ENCODE measurements at regions not wholly inside any gene's neighbourhood (a gene's known extent, or its start where the extent isn't known, plus 50 kb on each side); places are given as distances from the start of the nearest gene placed in this dataset.

DNA sequence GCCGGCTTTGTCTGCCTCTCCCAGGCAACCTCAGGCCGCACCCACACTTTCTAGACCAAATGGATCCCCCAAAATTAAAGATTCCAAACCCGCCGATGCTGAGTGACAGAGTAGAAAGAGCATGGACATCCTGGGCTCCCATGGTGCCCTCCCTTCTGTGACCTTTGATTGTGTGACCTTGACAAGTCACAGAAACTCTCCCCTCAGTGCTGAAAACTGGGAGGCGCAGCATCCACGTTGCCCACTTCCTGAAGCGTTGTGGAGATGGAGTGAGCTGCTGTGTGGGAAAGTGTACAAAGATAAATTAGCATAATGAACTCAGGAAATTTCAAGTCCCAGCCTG, 74.4 kb upstream of the MFGE8 start:
- intact Hi-C loops (cut with DNase I; ENCODE audit: low total_unique reads) = no loop called here
- TF ChIP-seq POLR2A (IDR thresholded peaks at IDR 0.05) (no peak), EP300 (IDR thresholded peaks at IDR 0.05) (no peak), POLR2AphosphoS5 (IDR thresholded peaks at IDR 0.05) (no peak)
- TF ChIP-seq, protein P1, sequence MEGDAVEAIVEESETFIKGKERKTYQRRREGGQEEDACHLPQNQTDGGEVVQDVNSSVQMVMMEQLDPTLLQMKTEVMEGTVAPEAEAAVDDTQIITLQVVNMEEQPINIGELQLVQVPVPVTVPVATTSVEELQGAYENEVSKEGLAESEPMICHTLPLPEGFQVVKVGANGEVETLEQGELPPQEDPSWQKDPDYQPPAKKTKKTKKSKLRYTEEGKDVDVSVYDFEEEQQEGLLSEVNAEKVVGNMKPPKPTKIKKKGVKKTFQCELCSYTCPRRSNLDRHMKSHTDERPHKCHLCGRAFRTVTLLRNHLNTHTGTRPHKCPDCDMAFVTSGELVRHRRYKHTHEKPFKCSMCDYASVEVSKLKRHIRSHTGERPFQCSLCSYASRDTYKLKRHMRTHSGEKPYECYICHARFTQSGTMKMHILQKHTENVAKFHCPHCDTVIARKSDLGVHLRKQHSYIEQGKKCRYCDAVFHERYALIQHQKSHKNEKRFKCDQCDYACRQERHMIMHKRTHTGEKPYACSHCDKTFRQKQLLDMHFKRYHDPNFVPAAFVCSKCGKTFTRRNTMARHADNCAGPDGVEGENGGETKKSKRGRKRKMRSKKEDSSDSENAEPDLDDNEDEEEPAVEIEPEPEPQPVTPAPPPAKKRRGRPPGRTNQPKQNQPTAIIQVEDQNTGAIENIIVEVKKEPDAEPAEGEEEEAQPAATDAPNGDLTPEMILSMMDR (IDR thresholded peaks at IDR 0.05) = no peak
- H3K4me3 ChIP-seq = no peak overlapping the region
- H3K27ac ChIP-seq = no peak overlapping the region
- no peaks in the 10 kb centered on the region for H3K36me3 ChIP-seq
- no peaks in the 10 kb centered on the region for H3K9me3 ChIP-seq
- peaks cover 0 to 7% (median under 1%) of the 10 kb centered on the region in 4 donors for H3K4me1 ChIP-seq
- WGBS, 5 donors = 73 to 88% (median 75%) methylated on average over 7 of the region's 7 CpGs
- no peak for DNase-seq
- H3K27me3 ChIP-seq = no peaks in the 10 kb centered on the region

DNA sequence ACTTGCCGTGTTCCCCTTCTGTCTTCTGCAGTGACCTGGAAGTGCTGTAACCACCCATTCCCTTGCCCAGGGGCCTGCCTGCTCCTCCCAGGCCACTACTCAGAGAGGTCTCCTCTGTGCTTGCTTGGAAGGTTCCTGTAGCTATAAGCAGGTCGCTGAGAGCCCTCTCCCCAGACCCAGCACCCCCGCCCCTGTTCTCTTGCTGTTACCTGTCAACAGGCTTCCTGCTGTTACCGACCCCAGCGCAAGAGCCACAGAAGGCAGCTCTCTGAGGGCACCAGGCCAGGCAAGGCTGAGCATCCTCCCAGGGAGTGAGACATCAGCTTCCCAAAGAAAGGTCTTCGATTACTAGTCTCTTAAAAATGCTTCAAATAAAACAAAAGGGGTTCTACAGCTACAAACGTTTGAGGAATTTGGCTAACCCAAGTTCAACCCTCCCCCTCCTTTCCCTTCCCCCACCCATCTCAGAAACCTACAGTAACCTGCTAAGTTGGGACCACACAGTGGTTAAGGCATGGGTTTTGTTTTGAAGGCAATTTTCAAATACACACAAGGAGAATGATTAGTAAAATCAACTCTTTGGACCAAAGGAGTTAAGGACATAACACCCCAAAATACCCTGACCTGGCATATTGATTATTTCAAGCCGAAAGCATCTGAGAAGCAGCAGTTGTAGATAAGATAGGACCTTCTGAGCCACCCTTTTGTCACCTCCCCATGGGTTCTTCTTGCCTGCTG, 74.9 kb upstream of the MFGE8 start:
- no peaks in the 10 kb centered on the region for H3K9me3 ChIP-seq
- no peak for TF ChIP-seq EP300 (IDR thresholded peaks at IDR 0.05)
- intact Hi-C loops (cut with DNase I; ENCODE audit: low total_unique reads) = no loop called here
- DNase-seq = no peak
- no peaks in the 10 kb centered on the region for H3K27me3 ChIP-seq
- H3K36me3 ChIP-seq = no peaks in the 10 kb centered on the region
- H3K4me3 ChIP-seq = no peak overlapping the region
- 51 to 69% (median 64%) methylated on average over 8 of the region's 8 CpGs for WGBS, 5 donors
- peaks cover 0 to 2% (median 0%) of the 10 kb centered on the region in 4 donors for H3K4me1 ChIP-seq
- no peak overlapping the region for H3K27ac ChIP-seq

DNA sequence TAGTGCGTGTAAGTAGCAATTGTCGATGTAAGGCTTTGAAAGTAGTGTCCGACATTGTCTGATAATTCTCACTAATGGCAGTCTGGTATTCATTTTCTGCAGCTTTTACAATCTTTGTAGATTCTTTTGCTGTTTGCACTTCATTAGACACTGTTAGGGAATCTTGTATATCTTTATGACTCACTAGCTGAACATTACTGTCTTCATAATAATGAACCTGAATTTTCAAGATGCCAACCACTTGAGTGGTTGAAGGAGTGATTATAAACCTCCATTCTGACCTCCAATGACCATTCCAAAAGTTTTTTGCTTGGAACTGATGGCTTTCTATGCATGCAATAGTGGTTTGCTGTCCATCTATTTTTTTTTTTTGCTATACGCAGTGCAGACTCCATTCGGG, 76.4 kb upstream of the MFGE8 start:
- no peak overlapping the region for H3K4me3 ChIP-seq
- 80 to 95% (median 88%) methylated on average over 5 of the region's 5 CpGs for WGBS, 5 donors
- intact Hi-C loops (cut with DNase I; ENCODE audit: low total_unique reads) = no loop called here

DNA sequence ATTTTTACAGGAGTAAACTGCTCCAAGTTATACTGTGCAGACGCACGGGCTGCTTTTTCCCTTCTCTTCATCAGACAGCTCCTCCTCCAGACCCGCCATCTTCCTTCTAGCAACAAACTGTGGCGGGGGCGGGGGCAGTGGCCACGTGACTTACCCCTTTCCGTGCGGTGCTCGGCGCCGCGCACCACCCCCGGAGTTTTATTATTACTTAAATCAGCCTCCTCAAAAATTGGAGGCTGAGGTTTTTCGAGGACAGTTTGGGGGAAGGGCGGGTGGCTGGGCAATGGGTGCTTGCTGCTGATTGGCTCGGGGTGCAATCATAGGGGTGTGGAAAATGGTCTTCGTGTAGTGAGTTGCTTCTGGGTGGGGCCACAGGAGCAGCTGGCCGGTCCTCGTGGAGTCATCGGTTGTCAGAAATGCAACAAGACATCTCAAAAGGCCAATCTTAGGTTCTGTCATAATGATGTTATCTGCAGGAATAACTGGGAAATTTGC, 77.1 kb upstream of the MFGE8 start:
- Histone ChIP-seq H3K36me3 (no peaks in the 10 kb centered on the region), H3K4me3 (no peak overlapping the region), H3K4me1 (no peaks in the 10 kb centered on the region), H3K27ac (no peak overlapping the region), H3K27me3 (no peaks in the 10 kb centered on the region), H3K9me3 (no peaks in the 10 kb centered on the region)
- no peak for TF ChIP-seq POLR2AphosphoS5 (IDR thresholded peaks at IDR 0.05)
- DNase-seq = no peak
- intact Hi-C loops (cut with DNase I; ENCODE audit: low total_unique reads) = no loop called here
- 89 to 93% (median 93%) methylated on average over 20 of the region's 20 CpGs for WGBS, 5 donors

More for the DNA sequence above, 76.4 kb upstream of the MFGE8 start:
- no peak overlapping the region for H3K27ac ChIP-seq
- no peaks in the 10 kb centered on the region for H3K27me3 ChIP-seq
- H3K36me3 ChIP-seq = no peaks in the 10 kb centered on the region
- no peak for DNase-seq
- H3K9me3 ChIP-seq = no peaks in the 10 kb centered on the region
- TF ChIP-seq POLR2AphosphoS5 (IDR thresholded peaks at IDR 0.05) (no peak), EP300 (IDR thresholded peaks at IDR 0.05) (no peak), POLR2A (IDR thresholded peaks at IDR 0.05) (no peak)
- TF ChIP-seq, protein P1 (IDR thresholded peaks at IDR 0.05) = no peak
- no peaks in the 10 kb centered on the region for H3K4me1 ChIP-seq

DNA sequence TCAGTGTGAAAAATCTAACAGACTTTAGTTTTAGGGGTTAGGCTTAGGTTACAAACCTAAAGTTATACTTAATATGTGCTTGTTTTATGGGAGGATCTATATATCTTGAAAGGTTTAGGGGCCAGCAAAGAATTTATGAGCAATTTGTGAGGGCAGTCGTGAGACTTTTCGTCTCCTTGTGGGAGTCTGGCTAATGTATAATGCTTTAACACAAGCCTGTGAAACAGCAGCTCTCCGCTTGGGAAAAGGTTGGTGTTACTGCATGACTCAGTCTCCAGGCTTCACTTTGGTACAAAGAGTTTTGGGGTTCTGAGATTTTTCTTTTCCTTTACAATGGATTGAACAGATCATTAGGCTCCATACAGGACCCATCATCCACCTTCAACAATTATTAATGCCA, 79.0 kb upstream of the MFGE8 start:
- TF ChIP-seq POLR2A (IDR thresholded peaks at IDR 0.05) (no peak), EP300 (IDR thresholded peaks at IDR 0.05) (no peak), POLR2AphosphoS5 (IDR thresholded peaks at IDR 0.05) (no peak)
- TF ChIP-seq, protein P1 (IDR thresholded peaks at IDR 0.05) = no peak
- H3K4me1 ChIP-seq = no peaks in the 10 kb centered on the region
- H3K36me3 ChIP-seq = no peaks in the 10 kb centered on the region
- no peak for DNase-seq
- H3K27me3 ChIP-seq = no peaks in the 10 kb centered on the region
- H3K4me3 ChIP-seq = no peak overlapping the region
- no peaks in the 10 kb centered on the region for H3K9me3 ChIP-seq
- intact Hi-C loops (cut with DNase I; ENCODE audit: low total_unique reads) = no loop called here
- no peak overlapping the region for H3K27ac ChIP-seq
- WGBS, 5 donors = 82 to 93% (median 91%) methylated on average over 3 of the region's 3 CpGs
